GM19043 (cell line): ENCODE measurements at regions not wholly inside any gene's neighbourhood (a gene's known extent, or its start where the extent isn't known, plus 50 kb on each side); places are given as distances from the start of the nearest gene placed in this dataset.
"Not testable (repeated sequence)": the region's sequence is repeated elsewhere in the genome, so short reads cannot be mapped to it uniquely, and the experiment has no call there.

Experiments used
- ATAC-seq: cut with Tn5 transposase; IDR thresholded peaks from one replicate; pipeline ENCODE4 v1.9.1; 2021; ENCODE audit warnings: low read depth; ENCODE audit not compliant: unreplicated experiment

DNA sequence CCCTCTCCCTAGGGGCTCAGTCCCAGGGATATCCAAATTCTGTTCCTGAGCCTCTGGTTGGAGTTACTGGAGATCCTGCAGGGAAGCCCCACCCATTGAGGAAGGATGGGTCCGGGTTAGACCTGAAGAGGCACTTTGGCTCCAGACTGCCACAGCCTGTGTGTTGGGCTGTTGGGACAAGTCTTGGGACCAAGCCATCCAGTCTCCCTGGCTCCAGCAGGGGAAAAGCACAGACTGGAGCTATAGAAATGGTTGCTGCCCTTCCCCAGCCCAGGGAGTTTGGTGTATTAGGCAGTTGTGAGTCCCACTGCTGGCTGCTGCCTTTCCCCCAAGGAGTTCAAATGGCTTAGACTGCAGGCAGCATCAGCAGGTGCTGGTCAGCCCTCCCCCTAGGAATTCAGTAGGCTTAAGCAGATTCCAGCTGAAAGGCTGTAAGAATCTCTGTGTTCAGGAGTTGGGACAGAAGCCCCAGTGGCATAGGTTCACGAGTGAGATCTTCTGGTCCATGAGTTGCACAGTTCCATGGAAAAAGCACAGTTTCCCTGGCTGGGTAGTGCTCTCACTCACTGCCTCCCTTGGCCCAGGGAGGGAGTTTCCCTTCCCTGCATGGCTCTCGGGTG, 344.0 kb upstream of the EPHA5 start:
- ATAC-seq, result no peak

DNA sequence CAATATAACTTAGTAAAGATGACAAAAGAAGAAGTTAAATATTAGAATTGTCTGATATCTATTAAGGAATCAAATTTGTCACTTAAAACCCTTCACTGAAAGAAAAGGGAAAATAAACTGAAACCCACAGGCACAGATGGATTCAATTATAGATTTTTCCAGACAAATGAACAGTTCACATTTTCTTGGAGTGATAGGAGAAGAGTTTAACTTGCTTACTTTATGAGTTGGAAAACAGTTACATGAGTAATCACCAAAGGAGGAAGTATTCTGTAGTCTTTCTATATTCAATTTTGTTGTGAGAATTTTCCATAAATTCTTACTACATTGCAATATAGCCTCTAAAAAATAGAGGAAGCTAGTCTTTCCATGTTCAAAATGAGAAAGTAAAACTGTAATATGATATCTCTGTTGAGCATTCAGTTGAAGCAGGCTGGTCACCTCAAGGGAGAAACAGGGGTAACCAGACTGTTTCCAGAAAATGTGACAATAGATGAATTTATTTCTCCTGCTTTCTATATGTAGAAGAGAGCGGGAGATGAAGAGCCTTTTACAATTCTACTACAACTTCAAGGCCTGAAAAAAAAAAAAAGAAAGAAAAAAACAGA, 330.3 kb upstream of the EPHA5 start:
- ATAC-seq, result no peak

DNA sequence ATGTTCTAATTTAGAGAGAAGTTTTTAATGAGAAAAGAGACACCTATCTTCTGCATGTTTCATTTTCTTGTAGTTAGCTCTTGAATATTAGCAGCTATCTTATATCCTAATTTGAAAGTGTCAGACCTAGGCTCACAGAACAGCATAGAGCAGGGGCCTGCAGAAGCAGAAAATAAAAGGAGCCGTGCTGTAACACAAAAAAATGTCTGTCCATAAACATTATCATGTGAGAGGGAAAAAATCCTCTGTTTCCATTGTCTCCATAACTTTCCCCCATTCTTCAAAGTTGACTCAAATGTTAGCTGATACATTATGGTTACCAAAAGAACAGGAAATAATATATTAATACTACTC, 329.2 kb upstream of the EPHA5 start:
- no peak for ATAC-seq

DNA sequence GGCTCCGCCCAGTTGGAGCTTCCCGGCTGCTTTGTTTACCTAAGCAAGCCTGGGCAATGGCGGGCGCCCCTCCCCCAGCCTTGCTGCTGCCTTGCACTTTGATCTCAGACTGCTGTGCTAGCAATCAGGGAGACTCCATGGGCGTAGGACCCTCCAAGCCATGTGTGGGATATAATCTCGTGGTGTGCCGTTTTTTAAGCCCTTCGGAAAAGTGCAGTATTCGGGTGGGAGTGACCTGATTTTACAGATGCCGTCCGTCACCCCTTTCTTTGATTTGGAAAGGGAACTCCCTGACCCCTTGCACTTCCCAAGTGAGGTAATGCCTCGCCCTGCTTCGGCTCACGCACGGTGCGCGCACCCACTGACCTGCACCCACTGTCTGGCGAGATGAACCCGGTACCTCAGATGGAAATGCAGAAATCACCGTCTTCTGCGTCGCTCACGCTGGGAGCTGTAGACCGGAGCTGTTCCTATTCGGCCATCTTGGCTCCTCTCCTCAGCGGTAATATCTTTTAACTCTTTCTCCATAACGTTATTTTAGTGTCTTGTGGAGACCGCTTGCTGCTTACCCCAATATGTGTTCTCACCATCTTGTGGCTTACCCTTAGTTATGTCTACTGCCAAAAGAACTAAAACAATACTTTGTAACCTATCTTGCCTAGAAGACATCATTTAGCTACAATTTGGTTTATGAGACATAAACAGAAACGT, 328.7 kb upstream of the EPHA5 start:
- not testable (repeated sequence) for ATAC-seq

DNA sequence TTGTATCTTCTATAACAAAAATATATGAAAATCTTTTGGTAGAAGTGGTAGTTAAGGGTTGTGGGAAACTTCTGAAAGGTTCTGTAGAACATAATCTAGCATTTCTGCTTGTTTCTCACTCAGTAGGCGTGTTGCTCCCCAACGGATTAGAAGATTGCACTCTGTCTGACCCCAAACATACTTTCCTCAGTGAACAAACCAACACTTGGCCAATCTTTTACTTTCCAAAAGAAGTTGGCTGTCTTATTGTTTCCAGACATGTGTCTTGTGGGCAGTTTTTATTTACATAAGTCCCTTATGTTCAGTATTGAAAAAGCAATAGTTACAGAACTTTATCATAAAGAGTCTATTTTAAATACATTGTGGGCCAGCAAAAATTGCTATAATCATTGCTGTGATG, 312.8 kb upstream of the EPHA5 start:
- no peak for ATAC-seq

DNA sequence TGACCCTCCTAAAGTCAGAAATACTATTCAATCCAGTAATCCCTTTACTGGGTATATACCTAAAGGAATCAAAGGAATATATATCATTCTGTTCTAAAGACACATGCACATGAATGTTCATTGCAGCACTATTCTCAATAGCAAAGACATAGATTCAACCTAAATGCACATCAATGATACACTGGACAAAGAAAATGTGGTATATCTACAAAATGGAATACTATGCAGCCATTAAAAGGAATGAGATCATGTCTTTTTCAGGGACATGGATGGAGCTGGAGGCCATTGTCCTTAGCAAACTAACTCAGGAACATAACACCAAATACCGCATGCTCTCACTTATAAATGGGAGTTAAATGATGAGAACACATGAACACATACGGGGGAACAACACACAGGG, 306.0 kb upstream of the EPHA5 start:
- no peak for ATAC-seq

DNA sequence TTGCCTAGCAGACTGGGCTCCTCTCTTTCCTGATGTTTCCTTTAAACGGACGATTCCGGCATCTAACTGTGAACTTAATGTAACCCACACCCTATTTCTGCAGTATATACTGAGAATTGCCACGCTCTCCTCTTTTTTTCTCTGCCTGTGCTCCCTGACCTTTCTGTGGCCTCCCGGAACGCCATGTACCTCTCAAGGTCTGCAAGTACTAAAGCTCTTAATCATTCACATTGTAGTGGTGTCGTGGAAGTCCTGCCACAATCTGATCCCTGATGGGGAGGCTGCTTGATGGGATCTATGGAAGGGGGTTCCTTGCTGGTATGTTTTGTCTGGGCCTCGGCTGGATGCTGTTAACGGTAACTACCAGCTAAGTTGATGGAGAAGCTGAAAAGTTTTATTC, 302.9 kb upstream of the EPHA5 start:
- no peak for ATAC-seq

DNA sequence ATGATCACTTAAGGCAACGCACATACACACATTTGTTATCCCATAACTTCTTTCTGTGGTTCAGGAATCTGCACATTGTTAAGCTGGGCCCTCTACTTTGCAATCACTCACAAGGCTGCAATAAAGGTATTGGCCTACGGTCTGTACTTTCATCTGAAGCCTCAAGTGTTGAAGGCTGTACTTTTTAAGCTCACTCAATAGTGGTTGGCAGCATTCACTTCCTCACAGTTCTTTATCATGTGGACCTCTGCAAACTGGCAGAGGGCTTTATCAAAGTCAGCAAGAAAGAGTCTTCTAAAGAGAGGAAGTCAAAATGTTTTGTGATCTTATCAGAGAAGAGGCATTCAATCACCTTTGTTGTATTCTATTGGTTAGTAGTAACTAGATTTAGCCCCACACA, 301.4 kb upstream of the EPHA5 start:
- no peak for ATAC-seq

DNA sequence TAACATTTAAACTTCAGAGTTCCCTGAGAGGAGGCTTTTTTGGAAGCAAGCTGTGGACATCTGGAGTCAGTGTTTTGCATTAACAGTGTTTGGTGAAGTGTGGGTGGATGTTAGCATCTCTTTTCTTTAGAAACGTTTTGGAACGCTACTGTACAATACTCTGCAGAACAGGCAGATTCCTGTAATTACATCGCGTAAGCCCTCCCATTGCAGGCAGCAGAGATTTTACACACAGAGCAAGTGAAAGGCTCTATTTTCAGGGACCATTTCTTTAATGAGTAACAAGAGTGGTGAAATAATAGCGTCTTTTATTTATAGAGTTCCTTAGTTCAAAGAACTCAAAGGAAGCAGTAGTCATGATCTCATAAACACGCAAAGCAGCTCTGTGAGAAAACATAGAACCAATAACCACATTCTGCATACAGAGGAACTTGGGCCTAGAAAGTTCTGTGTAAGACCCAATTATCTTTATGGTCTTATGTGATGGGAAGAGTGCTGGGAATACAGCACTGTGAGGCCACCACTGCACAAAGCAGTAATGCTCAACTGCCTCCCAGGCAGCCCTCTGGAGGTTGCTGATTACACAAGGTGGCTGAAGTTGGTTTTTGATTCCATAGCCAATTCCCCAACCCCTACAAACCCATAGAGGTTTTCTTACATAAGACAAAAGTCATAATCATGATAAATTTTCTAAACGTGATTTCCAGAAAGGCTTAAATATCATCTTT, 298.7 kb upstream of the EPHA5 start:
- ATAC-seq, result no peak

DNA sequence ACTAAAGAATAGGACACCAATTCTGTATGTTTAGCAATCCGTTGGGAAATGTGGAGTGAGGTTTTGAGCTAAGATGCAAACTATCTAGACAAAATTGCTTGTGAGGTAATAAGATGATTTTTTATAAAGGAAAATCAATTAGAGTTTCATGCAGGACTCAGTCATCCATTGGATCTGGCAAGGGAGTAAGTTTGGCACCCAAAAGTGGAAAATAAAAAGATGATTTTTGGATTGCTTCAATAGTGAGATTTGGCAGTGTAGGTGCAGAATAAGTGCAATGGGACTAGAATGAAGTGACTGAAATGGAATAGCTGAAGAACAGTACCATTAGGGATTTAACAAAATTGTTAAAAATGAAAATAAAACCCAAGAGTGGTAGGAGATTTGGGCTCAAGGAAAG, 290.5 kb upstream of the EPHA5 start:
- ATAC-seq, result no peak

DNA sequence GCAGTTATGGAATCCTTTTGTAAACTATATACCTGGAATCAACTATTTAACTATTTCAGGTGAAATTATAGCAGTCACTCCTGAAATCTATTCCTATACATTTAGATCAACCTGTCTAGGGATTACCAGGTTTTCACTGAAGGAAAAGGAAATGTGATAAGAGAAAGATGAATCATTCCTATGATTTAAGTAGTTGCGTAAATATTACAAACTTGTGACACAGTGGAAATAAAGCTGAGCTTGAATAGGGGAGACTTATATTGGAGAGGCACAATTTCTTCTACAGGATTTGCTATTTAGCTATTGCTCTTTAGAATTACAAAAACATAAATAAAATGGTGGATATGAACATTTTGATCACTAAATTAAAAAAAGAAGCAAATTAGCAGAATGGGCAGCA, 284.1 kb upstream of the EPHA5 start:
- ATAC-seq, result no peak

DNA sequence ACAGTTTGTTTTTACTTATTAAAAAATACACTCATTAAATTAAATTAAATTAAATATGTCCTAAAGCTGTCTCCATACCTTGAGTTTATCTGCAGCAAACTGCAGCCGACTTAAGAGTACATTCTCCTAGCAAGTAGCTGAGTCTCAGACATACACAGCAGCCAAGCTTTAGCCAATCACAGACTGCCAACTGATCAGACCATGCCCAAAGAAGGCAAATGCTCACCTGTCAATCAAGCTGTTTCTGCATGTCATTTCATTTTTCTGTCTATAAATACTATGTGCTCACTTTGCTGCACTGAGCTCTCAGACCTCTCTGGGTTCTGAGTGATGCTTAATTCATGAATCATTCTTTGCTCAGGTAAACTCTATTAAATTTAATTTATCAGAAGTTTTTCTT, 280.9 kb upstream of the EPHA5 start:
- ATAC-seq, result no peak

DNA sequence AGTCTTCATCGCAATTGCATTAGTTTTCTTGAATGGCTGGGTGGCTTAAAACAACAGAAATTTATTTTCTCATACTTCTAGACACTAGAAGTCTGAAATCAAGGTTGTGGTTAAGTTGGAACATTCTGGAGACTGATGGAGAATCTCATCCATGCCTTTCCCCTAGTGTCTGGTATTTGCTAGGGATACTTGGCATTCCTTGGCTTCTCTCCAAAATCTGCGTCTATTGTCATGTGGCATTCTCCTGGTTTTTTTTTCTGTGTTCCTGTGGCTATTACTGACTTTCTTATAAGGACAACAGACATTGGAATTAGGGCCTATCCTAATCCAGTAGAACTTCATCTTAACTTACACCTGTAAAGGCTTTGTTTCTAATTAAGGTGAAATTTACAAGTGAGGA, 272.8 kb upstream of the EPHA5 start:
- no peak for ATAC-seq

DNA sequence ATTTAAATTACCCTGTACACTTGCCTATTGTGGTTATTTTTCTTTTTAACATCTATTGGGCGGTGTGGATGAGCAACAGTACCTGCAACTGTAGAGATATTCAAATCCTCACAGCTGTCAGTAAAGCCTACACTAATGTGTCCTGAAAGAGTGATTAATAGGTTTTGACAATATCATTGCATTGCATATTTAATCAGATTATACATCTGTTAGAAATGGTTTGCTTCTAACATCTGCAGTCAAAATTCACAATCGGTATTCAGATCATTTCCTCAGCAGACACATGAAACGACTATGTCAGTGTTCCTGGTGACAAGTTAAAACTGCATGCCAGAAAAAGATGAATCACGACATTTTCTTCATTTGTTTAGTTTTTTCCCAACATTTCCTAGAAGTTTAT, 254.6 kb upstream of the EPHA5 start:
- no peak for ATAC-seq

DNA sequence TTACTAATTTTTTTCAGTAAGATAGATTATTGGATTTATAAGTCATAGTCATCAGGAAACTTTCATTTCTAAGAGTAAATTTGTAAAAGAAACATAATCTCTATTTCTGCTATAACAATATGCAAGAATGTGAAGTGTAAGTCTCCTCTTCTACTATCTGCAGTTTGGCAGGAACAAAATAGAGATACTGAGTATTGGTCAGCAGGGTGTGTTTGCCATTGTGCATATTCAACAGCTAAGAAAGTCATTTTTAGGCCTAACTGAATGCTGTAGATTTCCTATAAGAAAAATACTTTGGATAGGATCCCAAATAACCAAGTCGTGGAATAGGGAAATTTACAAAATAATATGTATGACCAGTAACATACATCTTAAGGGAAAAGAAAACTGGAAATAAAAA, 253.3 kb upstream of the EPHA5 start:
- no peak for ATAC-seq

DNA sequence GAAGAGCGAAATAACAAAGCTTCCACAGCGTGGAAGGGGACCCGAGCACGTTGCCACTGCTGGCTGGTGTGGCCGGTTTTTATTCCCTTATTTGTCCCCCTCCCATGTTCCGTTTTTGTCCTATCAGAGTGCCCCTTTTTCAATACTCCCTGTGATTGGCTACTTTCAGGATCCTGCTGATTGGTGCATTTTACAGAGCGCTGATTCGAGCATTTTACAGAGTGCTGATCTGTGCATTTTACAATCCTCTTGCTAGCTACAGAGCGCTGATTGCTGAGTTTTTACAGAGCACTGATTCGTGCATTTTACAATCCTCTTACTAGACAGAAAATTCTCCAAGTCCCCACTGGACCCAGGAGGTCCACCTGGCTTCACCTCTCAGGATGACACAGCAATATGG, 250.9 kb upstream of the EPHA5 start:
- ATAC-seq, result no peak

DNA sequence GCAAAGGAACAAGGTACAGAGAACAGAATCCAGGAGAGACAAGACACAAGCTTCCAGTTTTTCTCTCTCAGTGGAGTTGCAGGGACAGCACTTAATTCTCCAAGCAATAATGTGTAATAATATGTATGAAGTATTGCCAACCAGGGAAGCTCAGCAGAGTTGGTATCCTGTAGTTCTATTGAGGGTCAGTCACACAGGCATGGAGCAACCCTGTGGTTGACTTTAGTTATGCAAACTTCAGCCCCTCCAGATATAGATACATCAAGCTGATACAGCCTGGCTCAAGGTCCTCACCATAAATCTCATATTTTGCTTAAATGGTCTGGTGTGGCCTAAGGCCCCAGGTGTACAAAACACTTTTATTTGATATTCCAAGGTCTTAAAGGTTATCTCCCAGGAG, 248.6 kb upstream of the EPHA5 start:
- no peak for ATAC-seq

DNA sequence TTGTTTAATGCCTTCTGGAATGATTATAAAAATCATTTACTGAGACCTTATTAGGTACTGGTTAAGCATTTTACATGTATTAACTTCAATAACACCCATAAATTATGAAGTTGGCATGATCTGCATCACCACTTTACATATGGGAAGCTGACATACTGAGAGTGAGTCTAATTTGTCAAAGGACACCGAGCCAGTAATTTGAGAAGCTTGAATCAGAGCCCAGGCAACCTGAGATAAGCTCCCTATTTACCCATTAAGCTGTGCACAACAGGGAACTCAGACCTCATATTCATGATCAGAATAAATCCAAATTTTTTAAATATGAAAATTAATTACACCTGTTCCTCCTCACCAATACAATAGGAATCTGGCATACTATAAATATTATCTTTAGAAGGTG, 247.9 kb upstream of the EPHA5 start:
- ATAC-seq, result no peak

DNA sequence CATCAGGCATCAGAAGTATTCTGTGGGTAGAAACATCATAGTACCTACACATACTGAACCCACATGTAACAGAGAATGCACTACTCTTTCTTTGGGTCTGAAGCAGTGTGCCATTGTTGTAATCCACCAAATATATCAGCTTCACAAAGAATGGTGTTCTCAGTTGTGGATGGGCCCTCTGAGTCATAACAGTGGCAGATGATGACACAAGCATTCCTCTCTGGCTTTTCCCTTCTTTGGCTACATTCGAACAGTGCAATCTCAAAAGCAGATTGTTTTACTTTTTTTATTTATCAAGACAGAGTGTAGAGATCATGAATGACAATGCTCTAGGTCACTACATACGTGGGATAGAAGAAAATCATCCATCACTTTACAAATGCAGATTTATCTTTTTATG, 247.2 kb upstream of the EPHA5 start:
- no peak for ATAC-seq

DNA sequence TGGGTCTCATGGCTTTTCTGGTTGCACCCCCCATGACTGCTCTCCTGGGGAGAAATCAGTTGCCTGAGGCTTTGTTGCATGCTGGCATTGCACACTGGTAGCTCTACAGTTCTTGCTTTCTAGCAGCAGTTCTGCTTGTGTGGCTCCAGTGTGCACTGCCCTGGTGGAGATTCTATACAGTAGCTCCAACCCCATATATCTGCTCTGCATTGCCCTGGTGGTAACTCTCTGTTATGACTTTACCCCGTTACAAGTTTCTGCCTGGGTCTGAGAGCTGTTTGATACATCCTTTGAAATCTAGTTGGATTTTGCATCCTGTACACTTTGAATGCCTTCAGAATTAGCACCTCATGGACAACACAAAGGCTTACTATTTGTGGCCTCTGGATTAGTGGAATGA, 241.4 kb upstream of the EPHA5 start:
- ATAC-seq, result no peak

DNA sequence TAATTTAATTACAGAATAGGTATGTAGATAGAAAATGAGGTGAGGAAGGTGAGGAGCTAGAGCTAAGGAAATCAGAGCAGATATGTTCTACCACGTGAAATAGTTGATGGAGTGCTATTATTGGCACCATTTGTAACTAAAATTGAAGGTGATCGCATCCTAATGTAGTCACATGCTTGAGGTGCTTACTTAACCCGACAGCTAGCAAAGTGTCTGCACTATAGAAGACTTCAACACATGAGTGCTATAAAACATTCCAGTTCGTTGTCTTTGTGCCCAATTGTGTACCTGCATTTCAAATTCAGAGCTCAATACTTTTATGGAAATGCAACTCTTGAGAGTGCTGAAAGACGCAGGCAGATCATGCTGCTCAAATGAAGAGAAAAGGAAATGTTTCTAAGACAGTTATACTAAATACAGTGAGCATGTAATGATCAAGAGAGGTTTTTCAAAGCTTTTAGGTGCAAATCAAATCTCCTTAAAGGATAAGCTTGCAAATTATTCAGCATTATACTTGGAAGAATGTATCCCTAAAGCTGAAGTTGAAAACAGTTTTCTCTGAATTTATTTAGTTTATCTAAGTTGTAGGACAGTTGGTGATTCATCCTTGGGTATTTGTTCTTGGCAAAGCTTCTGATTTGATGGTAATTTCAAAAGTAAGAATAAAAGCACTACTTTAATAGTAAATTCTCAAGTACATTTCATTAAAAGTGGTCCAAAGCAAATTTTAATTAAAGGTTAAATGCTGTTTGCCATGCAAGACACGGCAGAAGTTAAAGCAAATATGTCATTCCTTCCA, 223.9 kb upstream of the EPHA5 start:
- no peak for ATAC-seq
